Cardiac fibroblast (primary cell): ENCODE measurements at regions not wholly inside any gene's neighbourhood (a gene's known extent, or its start where the extent isn't known, plus 50 kb on each side); places are given as distances from the start of the nearest gene placed in this dataset.

Experiments used
- DNase-seq, 2 donors: peaks; one replicate each; pipeline versions ENCODE4 v3.0.0 to v3.0.0-alpha.2; 2010; ENCODE audit warnings: low read depth in 2 of 2
- H3K4me3 ChIP-seq, 2 donors: replicated peaks in 1 of 2; 1 replicate in 1 of 2; 2 replicates in 1 of 2; pipeline ENCODE4 v1.5.1; 2011; ENCODE audit warnings: low read depth in 2 of 2, low read length in 2 of 2, mild to moderate bottlenecking in 2 of 2, moderate library complexity in 1 of 2
- TF ChIP-seq, protein P1 (sequence below): IDR thresholded peaks from one replicate; pipeline ENCODE4 v1.5.1; 2011; ENCODE audit warnings: low read depth, mild to moderate bottlenecking, low read length, inconsistent platforms

DNA sequence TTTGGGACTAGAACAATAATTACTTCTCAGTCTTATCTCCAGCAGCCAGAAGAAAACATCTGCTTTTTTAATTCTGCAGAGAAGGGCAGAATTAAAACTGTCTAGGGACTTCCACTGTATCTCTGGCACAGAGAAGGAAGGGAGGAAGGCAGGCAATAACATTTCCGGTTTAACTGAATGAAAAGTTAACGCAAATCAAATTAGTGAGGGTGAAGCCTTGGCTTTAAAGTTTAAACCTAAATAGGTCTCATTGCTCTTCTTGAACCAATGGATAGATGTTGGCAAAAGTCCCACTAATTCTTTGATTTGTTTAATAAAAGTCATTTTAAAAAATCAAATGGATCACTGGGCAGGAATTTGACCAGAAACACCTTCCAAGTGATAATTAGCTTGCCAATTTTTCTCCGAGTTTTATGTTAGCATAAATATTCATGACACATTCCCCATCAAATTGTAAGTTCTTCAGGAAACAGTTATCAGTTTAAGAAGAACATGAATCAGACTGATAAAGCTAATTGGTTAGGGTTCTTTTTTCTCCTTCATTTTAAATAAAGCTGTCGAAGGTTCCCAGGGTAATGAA, 181.9 kb downstream of the SLC15A5 start:
- no peak overlapping the region for H3K4me3 ChIP-seq
- peak in 1 of 2 donors; percentile 1 for DNase-seq
- TF ChIP-seq, protein P1, sequence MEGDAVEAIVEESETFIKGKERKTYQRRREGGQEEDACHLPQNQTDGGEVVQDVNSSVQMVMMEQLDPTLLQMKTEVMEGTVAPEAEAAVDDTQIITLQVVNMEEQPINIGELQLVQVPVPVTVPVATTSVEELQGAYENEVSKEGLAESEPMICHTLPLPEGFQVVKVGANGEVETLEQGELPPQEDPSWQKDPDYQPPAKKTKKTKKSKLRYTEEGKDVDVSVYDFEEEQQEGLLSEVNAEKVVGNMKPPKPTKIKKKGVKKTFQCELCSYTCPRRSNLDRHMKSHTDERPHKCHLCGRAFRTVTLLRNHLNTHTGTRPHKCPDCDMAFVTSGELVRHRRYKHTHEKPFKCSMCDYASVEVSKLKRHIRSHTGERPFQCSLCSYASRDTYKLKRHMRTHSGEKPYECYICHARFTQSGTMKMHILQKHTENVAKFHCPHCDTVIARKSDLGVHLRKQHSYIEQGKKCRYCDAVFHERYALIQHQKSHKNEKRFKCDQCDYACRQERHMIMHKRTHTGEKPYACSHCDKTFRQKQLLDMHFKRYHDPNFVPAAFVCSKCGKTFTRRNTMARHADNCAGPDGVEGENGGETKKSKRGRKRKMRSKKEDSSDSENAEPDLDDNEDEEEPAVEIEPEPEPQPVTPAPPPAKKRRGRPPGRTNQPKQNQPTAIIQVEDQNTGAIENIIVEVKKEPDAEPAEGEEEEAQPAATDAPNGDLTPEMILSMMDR, result no peak

DNA sequence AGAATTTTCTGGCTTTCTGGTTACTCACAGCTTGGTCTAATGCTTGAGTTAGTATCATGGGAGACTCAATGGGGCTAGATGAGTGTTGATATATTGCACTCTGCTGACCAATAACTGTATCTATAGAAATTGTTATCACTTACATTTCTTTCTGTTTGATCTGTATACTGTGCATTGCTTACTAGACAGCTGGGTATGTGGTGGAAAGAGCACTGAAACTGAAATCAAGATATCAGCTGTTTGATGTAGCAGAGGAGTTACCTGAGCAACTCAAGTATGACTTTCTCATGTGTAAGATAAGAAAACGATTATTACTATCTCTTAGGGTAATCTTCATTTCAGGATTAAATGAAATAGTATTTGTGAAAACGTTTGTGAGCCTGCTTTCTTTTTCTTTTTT, 183.0 kb downstream of the SLC15A5 start:
- TF ChIP-seq, protein P1, result no peak
- no peak overlapping the region for H3K4me3 ChIP-seq
- no peak for DNase-seq

DNA sequence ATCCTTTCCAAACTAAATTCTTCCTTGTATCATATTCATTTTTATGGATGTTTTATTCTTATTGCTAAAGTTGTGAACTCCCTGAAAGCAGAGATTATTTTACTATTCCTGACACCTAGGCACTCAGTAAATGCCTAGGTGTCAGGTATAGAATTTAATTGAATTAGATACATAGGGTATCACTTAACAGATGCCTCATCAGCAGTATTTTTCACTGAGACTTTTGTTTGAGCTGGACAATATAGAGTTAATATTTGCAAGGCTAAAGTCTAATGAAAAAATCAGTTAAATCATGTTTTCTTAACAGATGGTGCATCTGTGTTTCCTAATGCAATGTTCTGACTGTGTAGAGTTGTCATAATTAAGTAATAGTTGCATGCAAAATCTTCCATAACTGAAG, 182.7 kb downstream of the DERA start:
- H3K4me3 ChIP-seq, result no peak overlapping the region
- DNase-seq, result no peak
- TF ChIP-seq, protein P1, result no peak

DNA sequence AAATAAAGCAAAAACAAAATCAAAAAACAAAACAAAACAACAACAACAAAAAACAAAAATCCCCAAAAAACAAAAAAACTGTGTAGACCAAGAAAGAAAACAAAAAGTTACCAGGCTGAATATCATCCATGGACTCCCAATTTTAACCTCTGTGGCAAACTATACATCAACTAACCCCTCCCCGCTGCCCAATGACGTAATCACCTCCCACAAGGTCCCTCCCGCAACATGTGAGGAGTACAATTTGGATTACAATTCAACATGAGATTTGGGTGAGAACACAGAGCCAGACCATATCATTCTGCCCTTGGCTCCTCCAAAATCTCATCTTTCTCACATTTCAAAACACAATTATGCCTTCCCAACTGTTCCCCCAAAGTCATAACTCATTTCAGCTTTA, 179.8 kb downstream of the DERA start:
- DNase-seq, result no peak
- TF ChIP-seq, protein P1, result no peak
- H3K4me3 ChIP-seq, result no peak overlapping the region

DNA sequence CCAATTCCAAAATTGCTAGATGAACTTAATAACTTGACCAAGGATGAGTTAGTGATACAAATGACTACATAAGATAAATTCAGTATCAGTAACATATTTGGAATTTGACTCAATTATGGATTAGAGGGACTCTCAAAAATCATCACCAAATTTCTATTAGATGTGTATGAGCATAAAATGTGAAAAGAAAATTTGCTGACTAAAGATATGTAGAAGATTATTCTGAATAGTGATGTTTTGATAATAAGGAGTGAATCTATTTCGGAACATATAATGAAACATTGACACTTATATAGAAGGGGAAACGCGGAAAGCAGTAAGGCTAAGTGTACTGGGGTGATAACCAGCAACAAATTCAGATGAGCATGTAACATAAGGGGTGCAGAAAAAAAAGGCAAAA, 177.3 kb downstream of the DERA start:
- no peak for DNase-seq
- H3K4me3 ChIP-seq, result no peak overlapping the region
- TF ChIP-seq, protein P1, result no peak
